ENCODE measurements at regions not wholly inside any gene's neighbourhood (a gene's known extent, or its start where the extent isn't known, plus 50 kb on each side); places are given as distances from the start of the nearest gene placed in this dataset.
"Not testable (repeated sequence)": the region's sequence is repeated elsewhere in the genome, so short reads cannot be mapped to it uniquely, and the experiment has no call there.

- DNase-seq (ENCODE audit: low read depth, low spot score): no peak
These were observed 824.3 kb upstream of the PRMT6 start for GRCh38 chr1:106232128-106232527.

GRCh38 chr1:106233511-106233910 lies 823.0 kb upstream of the PRMT6 start:
- DNase-seq (ENCODE audit: low read depth, low spot score): no peak

GRCh38 chr1:106249365-106249764 lies 807.1 kb upstream of the PRMT6 start:
- DNase-seq (ENCODE audit: low read depth, low spot score): no peak

GRCh38 chr1:106249810-106250209 lies 806.7 kb upstream of the PRMT6 start:
- DNase-seq (ENCODE audit: low read depth, low spot score): no peak

- DNase-seq (ENCODE audit: low read depth, low spot score): no peak
These were observed 801.7 kb upstream of the PRMT6 start for GRCh38 chr1:106254748-106255147.

GRCh38 chr1:106266786-106267185 lies 789.7 kb upstream of the PRMT6 start:
- no peak for DNase-seq (ENCODE audit: low read depth, low spot score)

GRCh38 chr1:106268070-106268469 lies 788.4 kb upstream of the PRMT6 start:
- DNase-seq (ENCODE audit: low read depth, low spot score): no peak

- no peak for DNase-seq (ENCODE audit: low read depth, low spot score)
These were observed 779.6 kb upstream of the PRMT6 start for GRCh38 chr1:106276871-106277270.

GRCh38 chr1:106277786-106278185 lies 778.7 kb upstream of the PRMT6 start:
- DNase-seq (ENCODE audit: low read depth, low spot score): no peak

GRCh38 chr1:106278716-106279115 lies 777.8 kb upstream of the PRMT6 start:
- DNase-seq (ENCODE audit: low read depth, low spot score): no peak

- DNase-seq (ENCODE audit: low read depth, low spot score): no peak
These were observed 767.1 kb upstream of the PRMT6 start for GRCh38 chr1:106289265-106289928.

GRCh38 chr1:106290805-106291501 lies 765.5 kb upstream of the PRMT6 start:
- no peak for DNase-seq (ENCODE audit: low read depth, low spot score)

- DNase-seq (ENCODE audit: low read depth, low spot score): no peak
These were observed 764.3 kb upstream of the PRMT6 start for GRCh38 chr1:106292130-106292529.

- DNase-seq (ENCODE audit: low read depth, low spot score): no peak
These were observed 760.0 kb upstream of the PRMT6 start for GRCh38 chr1:106296431-106296830.

GRCh38 chr1:106304106-106304505 lies 752.4 kb upstream of the PRMT6 start:
- DNase-seq (ENCODE audit: low read depth, low spot score): no peak

- no peak for DNase-seq (ENCODE audit: low read depth, low spot score)
These were observed 736.9 kb upstream of the PRMT6 start for GRCh38 chr1:106319612-106320011.

- DNase-seq (ENCODE audit: low read depth, low spot score): no peak
These were observed 730.9 kb upstream of the PRMT6 start for GRCh38 chr1:106325600-106325999.

GRCh38 chr1:106344494-106344893 lies 712.0 kb upstream of the PRMT6 start:
- no peak for DNase-seq (ENCODE audit: low read depth, low spot score)

- DNase-seq (ENCODE audit: low read depth, low spot score): no peak
These were observed 696.2 kb upstream of the PRMT6 start for GRCh38 chr1:106360252-106360651.

GRCh38 chr1:106366627-106367319 lies 689.7 kb upstream of the PRMT6 start:
- no peak for DNase-seq (ENCODE audit: low read depth, low spot score)

GRCh38 chr1:106378261-106378660 lies 678.2 kb upstream of the PRMT6 start:
- no peak for DNase-seq (ENCODE audit: low read depth, low spot score)

- DNase-seq (ENCODE audit: low read depth, low spot score): no peak
These were observed 675.7 kb upstream of the PRMT6 start for GRCh38 chr1:106380772-106381171.

- not testable (repeated sequence) for DNase-seq (ENCODE audit: low read depth, low spot score)
These were observed 667.3 kb upstream of the PRMT6 start for GRCh38 chr1:106389160-106389559.
